ENCODE measurements at regions not wholly inside any gene's neighbourhood (a gene's known extent, or its start where the extent isn't known, plus 50 kb on each side); places are given as distances from the start of the nearest gene placed in this dataset.

- no peak for TF ChIP-seq ZNF560 (tag by site-specific recombination; IDR thresholded peaks at IDR 0.05; ENCODE audit: borderline replicate concordance)
- TF ChIP-seq WT1 (tag by site-specific recombination; IDR thresholded peaks at IDR 0.05) = no peak
- no peak for TF ChIP-seq ZNF302 (tag by site-specific recombination; IDR thresholded peaks at IDR 0.05; ENCODE audit: low read depth)
- TF ChIP-seq ZNF132 (tag by site-specific recombination; IDR thresholded peaks at IDR 0.05; ENCODE audit: borderline replicate concordance) = no peak
- no peak for TF ChIP-seq ZBTB48 (tag by site-specific recombination; IDR thresholded peaks at IDR 0.05)
- no peak for TF ChIP-seq ZFP37 (tag by site-specific recombination; IDR thresholded peaks at IDR 0.05)
- TF ChIP-seq ZNF23 (tag by site-specific recombination; IDR thresholded peaks at IDR 0.05; ENCODE audit: borderline replicate concordance) = no peak
- TF ChIP-seq MZF1 (tag by site-specific recombination; IDR thresholded peaks at IDR 0.05; ENCODE audit: borderline replicate concordance) = no peak
- no peak for TF ChIP-seq REST (tag by site-specific recombination; IDR thresholded peaks at IDR 0.05)
- no peak for TF ChIP-seq ZNF658 (tag by site-specific recombination; IDR thresholded peaks at IDR 0.05)
- no peak for TF ChIP-seq PRDM4 (tag by site-specific recombination; IDR thresholded peaks at IDR 0.05)
- TF ChIP-seq ZNF221 (tag by site-specific recombination; IDR thresholded peaks at IDR 0.05; ENCODE audit: borderline replicate concordance) = no peak
Measured at GRCh38 chr11:28939381-28939780, 831.2 kb downstream of the METTL15 start (continued).

- Histone ChIP-seq H3K9me3 (ENCODE audit: control insufficient read depth, insufficient read depth, low read depth, low read length) (no peaks in the 10 kb centered on the region), H3K4me1 (ENCODE audit: control insufficient read depth, insufficient read depth, low read length) (no peaks in the 10 kb centered on the region), H3K36me3 (ENCODE audit: control insufficient read depth in 2 of 2, insufficient read depth in 1 of 2, low read length in 2 of 2) (no peaks in the 10 kb centered on the region), H3K4me3 (ENCODE audit: low read depth, low read length) (no peak overlapping the region), H3K27ac (ENCODE audit: extremely low read depth, low read depth, low read length) (no peak overlapping the region)
- CTCF ChIA-PET = no interaction called here
- POLR2A ChIA-PET = no interaction called here
- no peak for TF ChIP-seq ZNF211 (tag by site-specific recombination; IDR thresholded peaks at IDR 0.05; ENCODE audit: low read depth)
- no peak for TF ChIP-seq PRDM4 (tag by site-specific recombination; IDR thresholded peaks at IDR 0.05)
- no peak for TF ChIP-seq ZNF704 (tag by site-specific recombination; IDR thresholded peaks at IDR 0.05)
- TF ChIP-seq ZNF26 (tag by site-specific recombination; IDR thresholded peaks at IDR 0.05) = no peak
- no peak for TF ChIP-seq TRIM28 (IDR thresholded peaks at IDR 0.05; ENCODE audit: borderline replicate concordance, low read length)
- TF ChIP-seq KLF16 (tag by site-specific recombination; IDR thresholded peaks at IDR 0.05) = no peak
- no peak for TF ChIP-seq ZNF280D (tag by site-specific recombination; IDR thresholded peaks at IDR 0.05)
- no peak for TF ChIP-seq ZNF701 (tag by site-specific recombination; IDR thresholded peaks at IDR 0.05)
- TF ChIP-seq ZNF530 (tag by site-specific recombination; IDR thresholded peaks at IDR 0.05; ENCODE audit: low read depth) = no peak
- TF ChIP-seq GLI4 (tag by site-specific recombination; IDR thresholded peaks at IDR 0.05) = no peak
Measured at GRCh38 chr11:28938091-28938490, 829.9 kb downstream of the METTL15 start.
